Testis (tissue), 2 donors: ENCODE measurements at regions not wholly inside any gene's neighbourhood (a gene's known extent, or its start where the extent isn't known, plus 50 kb on each side); places are given as distances from the start of the nearest gene placed in this dataset.

Experiments
- DNase-seq: peaks from one replicate; pipeline ENCODE4 v3.0.0-alpha.2; 2019
- H3K27ac ChIP-seq, 2 donors: fragments of 200-600 bp; sonication (generic); one replicate each; pipeline ENCODE4 v1.5.1; 2019
- H3K27me3 ChIP-seq: fragments of 200-600 bp; sonication (generic); one replicate; pipeline ENCODE4 v1.5.1; 2019
- H3K36me3 ChIP-seq: fragments of 200-600 bp; sonication (generic); one replicate; pipeline ENCODE4 v1.5.1; 2017; ENCODE audit warnings: low read depth; ENCODE audit errors: missing control alignments
- H3K4me1 ChIP-seq: fragments of 200-600 bp; sonication (generic); one replicate; pipeline ENCODE4 v1.5.1; 2019
- H3K4me3 ChIP-seq, 2 donors: fragments of 200-600 bp; sonication (generic); one replicate each; pipeline ENCODE4 v1.5.1; 2017 to 2019
- H3K9me3 ChIP-seq: fragments of 200-600 bp; sonication (generic); one replicate; pipeline ENCODE4 v1.5.1; 2017
- CTCF ChIP-seq, 3 experiments: fragments of 450-650 bp in 2 of 3; fragments of 200-600 bp in 1 of 3; sonication (generic) in 1 of 3; IDR thresholded peaks; one replicate each; pipeline ENCODE4 v1.5.1; 2016 to 2019; ENCODE audit warnings: antibody characterized with exemption in 3 of 3, mild to moderate bottlenecking in 2 of 3, moderate library complexity in 1 of 3
- POLR2A ChIP-seq: fragments of 450-650 bp; IDR thresholded peaks from one replicate; pipeline ENCODE4 v1.6.1; 2017; ENCODE audit warnings: antibody characterized with exemption, mild to moderate bottlenecking, moderate library complexity
- WGBS, 2 donors: methylation state at CpG; one replicate each; pipeline ENCODE4 v1.1.5; 2018; 5-methylcytosine and 5-hydroxymethylcytosine counted together
- intact Hi-C: fragments of 100-400 bp; cut with DNase I; formaldehyde crosslinking; loops from one replicate; pipeline ENCODE4 v1.15.1; 2023; ENCODE audit warnings: low total_unique reads

- TF ChIP-seq POLR2A, result no peak
- no peak for TF ChIP-seq CTCF (IDR thresholded peaks at IDR 0.05)
- H3K9me3 ChIP-seq, result no peaks in the 10 kb centered on the region
- intact Hi-C loops, result no loop called here
- H3K27me3 ChIP-seq, result no peaks in the 10 kb centered on the region
- 46 to 48% methylated on average over 6 of the region's 6 CpGs for WGBS, 2 donors
- H3K27ac ChIP-seq, result no peak overlapping the region
- no peaks in the 10 kb centered on the region for H3K4me1 ChIP-seq
- H3K4me3 ChIP-seq, result no peak overlapping the region
- no peak for DNase-seq
- H3K36me3 ChIP-seq, result no peaks in the 10 kb centered on the region
These were observed 684.1 kb upstream of the ARGLU1 start for GRCh38 chr13:107252021-107252420.

GRCh38 chr13:107251341-107251740 is 683.4 kb upstream of the ARGLU1 start:
- Histone ChIP-seq H3K27me3 (no peaks in the 10 kb centered on the region), H3K36me3 (no peaks in the 10 kb centered on the region), H3K4me3 (no peak overlapping the region), H3K4me1 (no peaks in the 10 kb centered on the region), H3K27ac (no peak overlapping the region), H3K9me3 (no peaks in the 10 kb centered on the region)
- 70 to 71% methylated on average over 4 of the region's 4 CpGs for WGBS, 2 donors
- TF ChIP-seq CTCF (IDR thresholded peaks at IDR 0.05), result no peak
- TF ChIP-seq POLR2A, result no peak
- no peak for DNase-seq
- intact Hi-C loops, result no loop called here

DNA sequence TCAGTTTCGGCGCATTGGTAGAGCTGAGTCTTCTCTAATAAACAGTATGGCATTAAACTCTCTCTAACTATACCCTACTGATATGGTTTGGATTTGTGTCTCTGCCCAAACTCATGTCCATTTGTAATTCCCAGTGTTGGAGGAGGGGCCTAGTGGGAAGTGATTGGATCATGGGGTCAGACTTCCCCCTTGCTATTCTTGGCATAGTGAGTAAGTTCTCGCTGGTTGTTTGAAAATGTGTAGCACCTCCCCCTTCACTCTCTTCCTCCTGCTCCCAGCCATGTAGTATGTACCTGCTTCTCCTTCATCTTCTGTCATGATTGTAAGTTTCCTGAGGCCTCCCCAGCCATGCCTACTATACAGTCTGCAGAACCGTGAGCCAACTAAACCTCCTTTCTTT is 682.7 kb upstream of the ARGLU1 start:
- H3K4me3 ChIP-seq, result no peak overlapping the region
- no peaks in the 10 kb centered on the region for H3K4me1 ChIP-seq
- H3K27ac ChIP-seq, result no peak overlapping the region
- no peak for DNase-seq
- no peaks in the 10 kb centered on the region for H3K9me3 ChIP-seq
- H3K36me3 ChIP-seq, result no peaks in the 10 kb centered on the region
- intact Hi-C loops, result no loop called here
- 72 to 80% methylated on average over 4 of the region's 4 CpGs for WGBS, 2 donors
- no peaks in the 10 kb centered on the region for H3K27me3 ChIP-seq
- TF ChIP-seq CTCF (IDR thresholded peaks at IDR 0.05) (no peak), POLR2A (no peak)

DNA sequence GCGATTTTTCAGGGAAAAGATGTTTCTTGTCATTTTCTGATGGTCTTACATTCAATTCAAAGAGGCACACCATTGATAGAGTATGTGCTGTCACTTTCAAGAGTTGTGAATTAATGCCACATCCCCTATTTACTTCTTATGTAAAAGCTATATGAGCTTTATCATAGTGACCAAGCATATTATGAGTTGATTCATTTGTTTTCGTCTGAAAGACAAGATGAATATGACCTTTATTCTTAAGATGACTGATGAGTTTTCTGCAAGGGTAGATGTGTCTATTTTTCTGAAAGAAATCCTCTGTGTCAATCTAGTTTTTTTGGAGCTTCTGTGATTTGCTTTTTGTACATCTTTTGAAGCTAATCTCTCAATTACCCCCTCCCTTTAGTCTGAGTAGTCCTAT is 676.3 kb upstream of the ARGLU1 start:
- no peak for TF ChIP-seq POLR2A
- no peak for TF ChIP-seq CTCF (IDR thresholded peaks at IDR 0.05)
- Histone ChIP-seq H3K4me3 (no peak overlapping the region), H3K9me3 (no peaks in the 10 kb centered on the region), H3K27me3 (no peaks in the 10 kb centered on the region), H3K36me3 (no peaks in the 10 kb centered on the region), H3K4me1 (no peaks in the 10 kb centered on the region), H3K27ac (no peak overlapping the region)
- DNase-seq, result no peak
- intact Hi-C loops, result no loop called here
- WGBS, 2 donors, result 70 to 87% methylated on average over 2 of the region's 2 CpGs

DNA sequence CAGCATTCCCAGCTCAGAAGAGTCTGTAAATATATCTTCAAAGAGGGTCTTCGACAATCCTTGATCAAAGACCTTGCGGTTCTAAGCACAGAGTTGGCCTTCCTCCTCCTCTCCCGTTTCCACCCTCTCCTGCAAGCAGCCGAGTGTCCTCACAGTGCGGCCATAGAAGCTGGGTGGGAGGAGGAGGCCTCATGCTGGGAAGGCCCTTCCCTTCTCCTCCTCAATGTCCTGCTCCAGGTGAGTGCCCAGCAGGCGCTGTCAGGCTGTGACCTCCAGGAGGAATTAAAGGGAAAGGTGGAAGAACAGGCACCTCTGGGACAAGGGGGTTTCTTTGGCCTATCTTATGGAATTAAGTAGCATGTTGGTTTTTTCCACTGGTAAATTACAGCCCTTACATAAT is 674.2 kb upstream of the ARGLU1 start:
- Histone ChIP-seq H3K4me3 (no peak overlapping the region), H3K27ac (no peak overlapping the region), H3K4me1 (no peaks in the 10 kb centered on the region), H3K36me3 (no peaks in the 10 kb centered on the region), H3K9me3 (no peaks in the 10 kb centered on the region), H3K27me3 (no peaks in the 10 kb centered on the region)
- 68 to 74% methylated on average over 6 of the region's 6 CpGs for WGBS, 2 donors
- DNase-seq, result no peak
- intact Hi-C loops, result no loop called here
- no peak for TF ChIP-seq CTCF (IDR thresholded peaks at IDR 0.05)
- no peak for TF ChIP-seq POLR2A
